GM19468 (cell line): ENCODE measurements at regions not wholly inside any gene's neighbourhood (a gene's known extent, or its start where the extent isn't known, plus 50 kb on each side); places are given as distances from the start of the nearest gene placed in this dataset.

ENCODE experiments used
- ATAC-seq: cut with Tn5 transposase; IDR thresholded peaks from one replicate; pipeline ENCODE4 v1.9.1; 2021; ENCODE audit warnings: mild to moderate bottlenecking, moderate library complexity, moderate number of reproducible peaks; ENCODE audit not compliant: unreplicated experiment; ENCODE audit errors: extremely low read depth

DNA sequence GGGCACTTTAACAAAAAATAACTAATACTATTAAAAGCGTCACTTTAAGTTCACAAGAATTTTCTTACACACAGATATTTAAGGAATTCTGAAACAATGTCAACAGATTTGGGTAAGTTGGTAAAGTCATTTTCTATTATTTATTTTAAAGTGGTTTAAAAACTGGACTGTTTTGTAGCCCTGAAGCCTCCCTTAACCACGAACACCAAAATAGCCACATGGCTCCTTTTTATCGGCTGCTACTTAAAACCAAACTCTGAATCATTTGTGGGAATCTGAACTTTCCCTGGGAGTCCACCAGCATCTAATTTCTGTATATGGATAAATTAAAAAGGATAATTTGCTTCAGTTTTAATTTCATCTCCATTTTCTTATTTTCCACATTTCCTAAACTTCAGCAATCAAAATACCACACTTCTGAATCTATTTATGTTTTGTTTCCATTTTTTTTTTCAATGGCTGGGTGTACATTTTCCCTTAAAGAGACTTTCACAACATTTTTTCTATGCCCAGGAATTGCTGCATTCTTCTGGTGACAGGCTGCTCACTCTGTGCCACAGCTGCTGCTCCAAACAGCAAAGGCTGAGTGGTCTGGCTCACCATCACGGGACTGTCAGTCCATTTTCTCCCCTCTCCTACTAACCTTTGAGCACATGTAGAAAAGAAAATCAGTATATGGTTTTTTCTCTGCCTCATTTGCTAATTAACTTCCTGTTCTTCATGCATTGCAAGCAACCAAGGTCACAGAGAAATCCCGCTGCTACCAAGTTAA, 255.5 kb upstream of the KCNJ16 start:
- no peak for ATAC-seq

DNA sequence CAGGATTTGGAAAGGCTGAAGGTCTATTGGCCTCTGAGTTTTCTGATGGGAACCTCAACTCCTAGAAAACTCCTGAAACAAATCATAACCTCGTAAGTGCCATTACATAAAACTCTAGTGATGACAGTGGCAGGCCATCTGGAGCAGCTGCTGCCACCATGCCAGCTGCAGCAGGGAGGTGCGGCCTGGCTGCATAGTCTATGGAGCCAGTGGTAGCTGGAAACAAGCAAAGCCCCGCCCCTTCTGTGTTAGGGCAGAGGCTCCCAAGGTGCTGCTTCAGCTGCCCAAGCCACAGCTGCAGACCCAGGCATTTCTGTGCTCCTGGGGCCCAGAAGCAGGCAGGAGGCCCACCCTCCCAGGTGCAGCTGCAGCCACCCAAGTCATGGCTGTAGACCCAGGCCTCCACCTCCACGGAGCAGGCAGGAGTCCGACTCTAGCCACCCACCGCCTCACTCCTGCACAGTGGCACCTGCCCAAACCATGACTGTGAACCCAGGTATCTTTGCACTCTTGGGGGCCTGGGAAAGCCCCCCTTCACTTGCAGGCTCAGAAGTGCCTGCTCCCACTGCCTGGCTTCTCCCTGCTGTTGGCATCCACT, 254.1 kb upstream of the KCNJ16 start:
- ATAC-seq, result no peak

DNA sequence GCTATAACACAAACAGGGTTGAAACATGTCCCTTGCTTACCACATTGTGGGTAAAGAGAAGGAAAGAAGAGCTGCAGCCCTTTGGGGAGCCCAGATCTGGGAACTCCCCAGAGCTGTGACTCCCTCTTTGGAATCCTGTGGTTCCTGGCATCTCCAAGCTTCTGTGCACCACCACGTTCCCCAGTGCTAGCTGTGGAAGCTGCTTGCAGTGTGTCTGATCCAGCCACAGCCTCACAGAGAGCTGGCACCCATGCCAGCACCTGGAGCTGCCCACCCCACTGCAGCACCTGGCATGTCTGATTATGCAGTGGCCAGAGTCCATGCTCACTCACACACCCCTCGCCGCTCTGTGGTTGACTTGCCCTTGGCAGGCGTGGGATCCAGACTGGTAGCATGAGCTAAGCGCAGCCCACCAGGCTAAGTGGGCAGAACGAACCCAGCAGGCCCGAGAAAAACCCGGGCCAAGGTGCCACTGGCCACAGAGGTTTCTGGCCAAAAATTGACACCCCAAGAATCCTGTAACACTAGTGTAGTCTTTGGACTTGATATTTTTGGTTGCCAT, 252.6 kb upstream of the KCNJ16 start:
- ATAC-seq, result no peak

DNA sequence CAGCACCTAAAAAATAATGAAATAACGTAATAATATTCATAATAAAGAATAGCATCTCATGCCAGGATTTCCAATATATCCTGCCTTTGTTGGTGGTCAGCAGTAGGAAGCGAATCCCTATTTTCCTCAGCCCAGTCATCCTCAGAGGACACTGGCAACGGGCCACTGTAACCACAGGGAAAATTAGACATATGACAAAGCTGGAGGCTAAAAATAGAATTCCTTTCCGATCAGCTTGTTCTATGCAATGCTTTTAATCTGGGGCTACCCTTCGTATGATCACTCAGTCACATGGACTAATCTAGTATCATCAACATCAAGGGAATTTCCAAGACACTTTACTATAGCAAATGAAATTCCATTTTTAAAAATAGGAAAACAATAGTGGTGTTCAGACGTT, 246.9 kb upstream of the KCNJ16 start:
- ATAC-seq, result no peak

DNA sequence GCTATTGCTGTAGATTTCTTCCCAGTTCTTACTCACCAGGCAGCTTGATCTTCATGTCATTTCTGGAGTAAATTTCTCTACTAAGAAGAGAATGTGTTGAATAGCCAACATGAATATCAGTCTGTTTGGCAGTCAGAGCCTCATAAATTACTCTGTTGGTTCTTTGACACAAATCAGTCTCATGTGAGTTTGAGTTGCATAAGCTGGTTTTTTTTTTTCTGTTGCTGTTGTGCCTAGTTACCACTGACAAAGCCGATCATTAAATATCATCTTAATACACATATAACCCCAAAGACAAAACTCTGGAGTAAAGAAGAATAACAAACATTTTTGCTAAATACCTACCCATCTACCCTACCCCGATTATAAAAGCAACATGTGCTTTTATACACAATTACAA, 240.5 kb upstream of the KCNJ16 start:
- no peak for ATAC-seq

DNA sequence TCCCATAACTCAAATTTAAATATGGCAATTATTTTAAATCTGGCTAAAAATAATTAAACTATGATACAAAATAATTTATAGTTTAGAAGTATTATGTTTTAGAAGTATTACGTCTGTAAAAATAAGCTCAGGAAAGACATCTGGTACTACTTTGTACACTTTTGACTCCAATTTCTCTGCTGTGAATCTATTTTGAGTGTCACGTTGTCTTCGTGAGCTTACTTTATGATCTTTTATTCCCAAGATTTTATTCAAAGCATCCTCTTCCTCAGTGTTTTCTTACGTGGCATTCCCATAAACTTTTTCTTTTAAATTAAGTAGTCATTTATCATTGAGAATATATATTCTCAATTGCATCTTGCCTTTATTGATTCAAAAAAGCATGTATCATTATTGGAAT, 223.3 kb upstream of the KCNJ16 start:
- no peak for ATAC-seq

DNA sequence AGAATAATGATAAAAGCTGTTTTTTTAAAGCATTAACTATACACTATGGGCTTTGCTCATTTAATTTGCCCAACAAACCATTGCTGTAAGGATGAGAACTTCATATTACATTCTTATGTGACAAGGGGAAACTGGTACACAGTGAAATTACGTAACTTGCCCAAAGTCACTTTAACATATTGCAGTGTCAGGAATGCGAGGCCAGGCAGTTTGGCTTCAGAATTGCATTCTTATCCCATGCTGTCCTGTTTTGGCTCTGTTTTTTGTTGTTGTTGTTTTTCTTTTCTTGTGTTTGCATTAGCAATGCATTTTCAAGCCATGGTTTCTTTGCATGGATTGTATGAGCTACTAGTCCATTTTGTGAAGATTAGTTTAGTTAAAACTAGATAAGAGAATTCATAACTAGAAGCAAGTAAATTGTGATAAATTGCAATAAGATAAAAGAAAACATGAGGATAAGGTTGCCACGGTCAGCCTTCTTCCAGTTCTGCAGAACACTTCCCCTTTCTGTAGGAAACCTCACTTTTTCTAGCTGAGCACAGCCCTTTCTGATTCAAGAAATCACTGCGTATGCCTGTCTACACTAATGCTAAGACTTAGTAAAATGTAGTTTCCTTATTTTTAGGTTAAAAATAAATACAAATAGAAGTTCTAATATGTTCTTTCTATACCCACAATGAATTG, 221.3 kb upstream of the KCNJ16 start:
- no peak for ATAC-seq

DNA sequence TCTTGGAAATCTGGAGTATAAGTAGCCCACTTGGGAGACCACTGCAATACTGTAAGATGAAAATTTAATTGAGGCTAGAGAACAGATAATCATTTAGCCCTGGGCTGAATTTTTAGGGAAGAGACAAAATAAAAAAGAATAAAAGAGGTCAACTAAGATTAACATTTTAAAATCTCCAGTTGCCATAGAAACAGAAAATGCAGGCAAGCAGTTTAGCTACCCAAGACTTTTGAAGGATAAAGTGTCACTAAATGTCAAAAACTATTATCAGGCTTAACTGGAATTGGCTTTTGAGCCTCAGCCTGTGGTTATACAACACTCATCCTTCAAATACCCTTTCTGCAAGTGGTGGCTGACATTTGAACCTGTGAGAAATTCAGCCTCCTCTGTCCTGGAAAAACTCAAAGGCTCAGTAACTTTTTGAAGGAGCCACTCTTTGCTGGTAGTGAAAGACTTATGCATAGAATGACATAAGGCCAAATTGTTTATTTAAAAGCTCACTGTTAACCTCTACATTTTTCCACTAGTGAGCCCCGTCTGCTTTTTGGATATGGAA, 220.7 kb upstream of the KCNJ16 start:
- ATAC-seq, result no peak

DNA sequence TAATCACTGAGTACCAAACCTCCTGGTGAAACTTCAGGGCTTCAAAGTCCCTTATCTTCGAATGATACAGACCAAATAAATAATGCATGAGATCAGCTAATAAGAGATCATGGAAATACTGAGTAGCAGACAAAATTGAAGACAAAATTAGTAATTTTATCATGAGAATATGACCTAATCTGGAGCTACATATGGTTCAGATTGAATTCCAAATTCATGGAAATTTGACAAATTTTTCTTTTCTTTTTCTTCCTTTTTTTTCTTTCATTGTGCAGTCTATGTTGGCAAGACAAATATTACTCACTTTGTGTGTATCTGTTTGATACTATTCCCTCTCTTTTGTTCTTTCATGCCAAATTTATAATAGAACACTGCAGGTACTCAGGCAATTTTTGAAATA, 218.1 kb upstream of the KCNJ16 start:
- no peak for ATAC-seq

DNA sequence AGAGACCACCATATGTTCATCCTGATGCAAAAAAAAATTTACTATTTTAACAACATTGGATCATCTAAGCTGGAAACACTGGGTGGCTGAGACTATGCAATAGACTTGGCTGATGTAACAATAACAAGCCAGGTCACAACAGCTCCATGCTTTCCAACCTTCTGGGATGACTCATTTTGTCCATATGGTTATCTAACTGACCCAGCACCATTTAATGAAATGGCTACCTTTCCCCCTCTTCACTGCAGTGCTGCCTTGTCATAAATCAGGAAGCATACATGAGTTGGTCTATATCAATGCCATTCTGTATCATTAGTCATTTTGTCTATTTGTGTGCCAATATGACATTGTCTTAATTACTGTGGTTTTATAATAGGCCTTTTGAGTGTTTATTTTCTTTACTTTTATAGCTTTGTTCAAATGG, 217.6 kb upstream of the KCNJ16 start:
- ATAC-seq, result no peak

DNA sequence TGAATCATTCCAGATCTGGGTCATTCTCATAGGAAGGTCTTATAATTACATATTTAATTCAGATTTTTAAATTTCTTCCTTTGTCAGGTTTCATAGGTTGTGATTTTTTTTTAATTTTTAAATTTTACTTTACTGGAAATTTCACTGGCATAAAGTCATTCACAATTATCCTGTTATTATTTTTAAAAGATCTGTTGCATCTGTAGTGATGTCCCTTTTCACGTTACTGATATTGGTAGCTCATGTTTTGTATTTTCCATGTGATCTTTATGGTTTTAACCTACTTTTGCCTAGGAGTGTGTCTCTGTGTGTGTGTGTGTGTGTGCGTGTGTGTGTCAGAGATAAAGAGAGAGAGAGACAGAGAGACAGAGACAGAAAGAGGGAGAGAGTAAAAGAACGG, 216.6 kb upstream of the KCNJ16 start:
- no peak for ATAC-seq

DNA sequence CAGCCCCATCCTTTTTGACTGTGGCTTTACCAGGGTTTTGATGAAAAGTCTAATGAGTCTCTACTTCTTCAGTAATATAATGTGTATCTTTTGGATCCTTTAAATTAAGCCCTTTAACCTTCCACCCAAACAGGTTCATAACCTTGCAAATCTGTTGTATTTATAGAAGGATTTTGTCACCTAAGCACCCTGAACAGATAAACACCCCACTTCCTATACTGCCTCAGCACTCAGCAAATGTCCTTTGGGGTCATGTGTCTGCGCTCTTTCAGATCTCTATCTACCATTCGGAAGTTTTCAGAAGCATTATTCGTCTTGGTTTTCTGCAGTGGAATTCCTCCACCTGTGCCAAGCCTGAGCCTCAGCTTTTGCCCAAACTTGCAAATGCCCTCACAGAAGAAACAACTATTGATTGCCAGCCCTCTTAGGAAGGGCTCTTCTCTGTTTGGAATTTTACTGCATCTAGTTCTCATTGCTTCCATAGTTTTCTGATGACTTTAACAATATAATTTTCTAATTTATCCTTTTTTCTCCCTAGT, 214.8 kb upstream of the KCNJ16 start:
- ATAC-seq, result no peak

DNA sequence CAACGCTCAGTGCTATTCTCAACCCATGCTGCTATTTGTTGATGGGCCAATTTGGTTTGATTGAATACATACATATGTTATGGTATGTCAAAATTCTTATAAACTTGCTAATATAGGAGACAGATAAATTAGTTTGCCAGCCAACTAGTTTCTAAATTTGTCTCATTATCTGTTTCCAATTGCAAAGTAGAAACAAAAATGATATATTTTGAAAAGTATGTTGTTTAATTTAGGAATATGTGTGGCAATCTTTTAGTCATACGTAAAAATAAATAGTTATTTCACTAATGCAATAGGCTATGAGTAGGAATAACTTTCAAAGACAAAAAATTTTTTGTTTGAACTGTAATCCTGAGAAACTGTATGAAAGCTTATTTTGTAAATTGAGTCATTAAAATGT, 210.6 kb upstream of the KCNJ16 start:
- ATAC-seq, result no peak

DNA sequence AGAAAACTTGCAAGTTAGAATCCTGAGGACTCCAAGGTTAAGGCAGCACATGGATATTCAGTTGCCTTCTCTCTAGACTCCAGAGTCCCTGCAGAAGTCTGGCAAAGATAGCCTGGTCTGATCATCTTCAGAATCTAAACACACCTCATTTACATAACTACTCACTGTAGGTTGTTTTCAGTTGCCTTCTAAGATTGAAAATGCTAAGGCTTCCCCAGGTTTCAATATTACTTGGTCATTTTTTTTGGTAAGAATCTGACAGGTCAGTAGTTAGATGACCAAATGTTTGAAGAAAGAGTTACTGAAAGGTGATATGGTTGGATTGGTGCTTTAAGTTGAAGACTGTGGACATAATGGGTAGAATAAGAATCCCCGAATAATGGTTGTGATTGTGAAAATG, 205.4 kb upstream of the KCNJ16 start:
- peak; percentile 62 for ATAC-seq

DNA sequence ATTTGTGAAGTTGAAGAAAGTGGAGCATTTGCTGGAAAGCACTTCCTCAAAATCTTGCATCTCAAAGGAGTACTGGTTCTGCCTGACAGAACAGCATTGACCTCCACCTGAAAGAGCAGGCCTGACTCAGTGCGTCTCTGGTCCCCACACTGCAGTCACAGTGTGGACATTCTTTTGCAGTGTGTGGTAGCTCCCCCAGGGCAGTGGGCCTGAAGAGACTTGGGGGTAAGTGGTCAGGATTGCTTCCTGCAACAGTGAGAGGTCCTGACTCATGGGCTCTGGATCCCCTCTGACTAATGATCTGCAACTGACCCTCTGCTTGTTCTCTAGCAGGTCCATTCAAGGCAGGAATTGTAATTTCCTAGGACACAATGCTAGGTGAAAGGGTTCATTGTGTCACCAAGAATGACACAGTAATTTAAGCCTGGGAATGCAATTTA, 204.9 kb upstream of the KCNJ16 start:
- ATAC-seq, result no peak

DNA sequence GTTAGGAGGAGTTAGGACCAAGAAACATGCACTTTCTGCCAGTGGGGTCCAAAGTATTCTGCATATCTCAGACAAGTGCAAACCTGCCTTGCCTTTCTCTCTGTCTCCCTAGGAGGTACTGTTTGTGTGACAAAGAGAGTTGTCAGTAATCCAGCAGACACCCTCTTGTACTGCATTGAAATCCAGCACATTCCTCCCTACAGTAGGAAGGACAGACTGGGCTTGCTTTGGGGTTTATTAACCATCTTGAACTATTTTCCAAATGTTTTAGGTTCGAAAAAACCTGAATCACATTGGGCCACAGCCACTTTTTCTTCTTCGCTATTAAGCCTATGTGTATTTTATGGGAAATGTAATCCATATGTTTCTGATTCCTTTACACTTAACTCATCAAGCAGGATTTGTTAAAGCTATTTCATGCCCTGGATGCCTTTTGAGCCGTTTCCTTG, 204.2 kb upstream of the KCNJ16 start:
- no peak for ATAC-seq

DNA sequence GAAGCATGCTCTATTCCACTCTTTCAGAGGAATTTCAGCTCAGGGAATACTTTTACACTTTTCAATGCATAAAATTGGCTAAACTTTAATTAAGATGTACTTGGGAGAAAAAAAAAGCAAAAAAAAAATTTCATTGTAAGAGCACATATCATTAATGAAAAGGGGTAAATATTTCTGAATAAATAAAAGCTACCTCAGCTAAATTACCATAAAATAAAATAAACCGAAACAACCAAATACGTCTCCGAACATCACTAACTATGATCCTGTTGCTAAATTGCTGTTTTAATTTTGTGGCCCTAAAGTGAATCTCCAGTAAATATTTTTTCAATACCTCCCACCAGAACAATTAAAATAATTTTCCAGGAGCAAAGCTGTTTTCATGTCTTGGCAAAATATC, 203.7 kb upstream of the KCNJ16 start:
- ATAC-seq, result no peak

DNA sequence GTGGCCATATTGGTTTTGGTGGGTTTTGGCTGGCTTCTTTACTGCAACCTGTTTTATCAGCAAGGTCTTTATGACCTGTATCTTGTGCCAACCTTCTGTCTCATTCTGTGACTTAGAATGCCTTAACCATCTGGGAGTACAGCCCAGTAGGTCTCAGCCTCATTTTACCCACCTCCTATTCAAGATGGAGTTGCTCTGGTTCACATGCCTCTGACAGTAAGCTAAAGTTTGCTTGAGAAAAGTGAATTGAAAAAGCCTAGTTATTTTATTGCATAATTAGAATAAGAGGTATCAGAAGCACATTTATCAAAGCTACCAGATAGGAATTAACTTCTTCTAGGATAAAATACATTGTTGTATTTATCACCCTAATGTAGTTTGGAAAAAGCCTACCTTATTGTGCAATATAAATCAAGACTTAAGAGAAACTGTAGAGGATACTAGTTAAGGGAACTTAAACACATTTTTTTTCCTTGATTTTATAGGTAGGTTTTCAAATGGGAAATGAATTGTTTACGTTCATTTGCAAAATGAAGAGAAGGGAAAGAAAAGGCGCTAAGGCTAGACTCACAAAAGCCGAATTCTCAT, 202.3 kb upstream of the KCNJ16 start:
- ATAC-seq, result no peak

DNA sequence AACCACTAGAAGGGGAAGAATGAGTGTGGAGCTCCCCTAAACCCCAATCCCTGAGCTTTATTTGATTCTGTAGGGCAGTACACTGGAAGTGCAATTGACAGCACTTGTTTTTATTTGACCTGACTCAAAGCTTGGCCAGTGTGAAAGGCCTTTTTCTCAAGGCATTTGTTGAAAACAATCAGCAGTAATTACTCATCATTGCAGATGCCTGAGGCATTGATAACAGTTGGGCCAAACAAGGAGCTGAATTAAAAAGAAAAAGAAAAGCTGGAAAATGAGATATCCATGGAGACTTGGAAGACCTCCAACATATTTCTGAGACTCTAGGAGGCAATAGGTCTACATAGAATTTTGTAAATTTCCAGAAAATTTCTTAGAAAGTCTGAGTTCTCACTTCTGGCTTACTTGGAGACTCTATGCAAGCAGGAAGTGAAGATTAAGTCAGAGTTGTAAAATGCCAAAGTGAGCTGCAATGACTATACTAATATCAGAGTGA, 200.8 kb upstream of the KCNJ16 start:
- ATAC-seq, result no peak

DNA sequence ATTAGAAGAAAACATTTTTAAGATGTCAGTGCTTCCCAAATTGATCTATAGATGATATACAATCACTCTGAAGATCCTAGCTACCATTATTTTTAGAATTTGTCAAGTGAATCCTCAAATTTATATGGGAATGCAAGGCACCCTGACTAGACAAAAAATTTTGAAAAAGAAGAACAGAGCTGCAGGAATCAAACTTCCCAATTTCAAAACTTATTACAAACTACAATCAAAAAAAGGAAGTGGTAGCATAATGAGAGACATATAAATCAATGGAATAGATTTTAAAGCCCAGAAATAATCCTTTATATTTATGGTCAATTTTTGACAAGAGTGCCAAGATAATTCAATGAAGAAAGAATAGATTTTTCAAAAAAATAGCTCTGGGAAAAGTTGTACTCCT, 198.3 kb upstream of the KCNJ16 start:
- ATAC-seq, result no peak
